ENCODE measurements at regions not wholly inside any gene's neighbourhood (a gene's known extent, or its start where the extent isn't known, plus 50 kb on each side); places are given as distances from the start of the nearest gene placed in this dataset.

GRCh38 chr6:113610377-113610988 lies 246.7 kb upstream of the MARCKS start:
- DNase-seq (ENCODE audit: low read depth, low spot score) = peak; percentile 87
- Histone ChIP-seq H3K9ac (ENCODE audit: insufficient read length) (no peak overlapping the region), H3K36me3 (ENCODE audit: insufficient read depth, low read length) (no peaks in the 10 kb centered on the region), H3K27ac (peak overlapping the region; percentile 69), H3K4me3 (peak overlapping the region; percentile 31), H3K9me3 (ENCODE audit: low read depth, low read length) (peaks cover 4% of the 10 kb centered on the region; the same call in 1 of the 2 replicates)
- TF ChIP-seq POLR2AphosphoS5 (IDR thresholded peaks at IDR 0.05; ENCODE audit: borderline replicate concordance, low read depth, low read length) = peak; percentile 55; the same call in 1 of the 2 replicates
- TF ChIP-seq EZH2 (IDR thresholded peaks at IDR 0.05) = no peak

DNA sequence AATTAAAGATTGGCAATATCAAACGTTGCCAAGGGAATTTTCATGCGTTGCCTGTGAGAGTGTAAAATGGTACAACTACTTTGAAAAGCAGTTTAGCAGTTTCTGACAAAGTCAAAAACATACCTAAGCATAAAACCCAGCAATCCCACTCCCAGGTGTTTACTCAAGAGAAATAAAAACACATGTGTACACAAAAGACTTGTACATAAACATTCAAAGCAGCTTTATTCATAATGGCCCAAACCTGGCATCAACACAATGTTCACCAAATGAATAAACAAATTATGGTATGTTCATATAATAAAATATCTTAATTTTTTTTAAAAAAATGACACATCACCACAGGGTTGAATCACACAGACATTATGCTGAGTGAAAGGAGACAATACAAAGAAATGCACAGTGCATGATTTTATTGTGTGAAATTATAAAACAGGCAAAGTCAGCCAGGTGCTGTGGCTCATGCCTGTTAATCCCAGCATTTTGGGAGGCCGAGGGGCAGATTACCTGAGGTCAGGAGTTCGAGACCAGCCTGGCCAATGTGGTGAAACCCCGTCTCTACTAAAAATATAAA lies 240.4 kb upstream of the MARCKS start:
- Histone ChIP-seq H3K27ac (no peak overlapping the region), H3K9me3 (ENCODE audit: low read depth, low read length) (no peaks in the 10 kb centered on the region), H3K36me3 (ENCODE audit: insufficient read depth, low read length) (no peaks in the 10 kb centered on the region), H3K9ac (ENCODE audit: insufficient read length) (no peak overlapping the region), H3K4me3 (no peak overlapping the region)
- no peak for DNase-seq (ENCODE audit: low read depth, low spot score)
- TF ChIP-seq FOXP2 (optimal IDR thresholded peaks at IDR 0.05; ENCODE audit: control extremely low read depth, extremely low read length, insufficient read depth) = no peak
- TF ChIP-seq EZH2 (IDR thresholded peaks at IDR 0.05) = no peak
- no peak for TF ChIP-seq POLR2AphosphoS5 (IDR thresholded peaks at IDR 0.05; ENCODE audit: borderline replicate concordance, low read depth, low read length)

DNA sequence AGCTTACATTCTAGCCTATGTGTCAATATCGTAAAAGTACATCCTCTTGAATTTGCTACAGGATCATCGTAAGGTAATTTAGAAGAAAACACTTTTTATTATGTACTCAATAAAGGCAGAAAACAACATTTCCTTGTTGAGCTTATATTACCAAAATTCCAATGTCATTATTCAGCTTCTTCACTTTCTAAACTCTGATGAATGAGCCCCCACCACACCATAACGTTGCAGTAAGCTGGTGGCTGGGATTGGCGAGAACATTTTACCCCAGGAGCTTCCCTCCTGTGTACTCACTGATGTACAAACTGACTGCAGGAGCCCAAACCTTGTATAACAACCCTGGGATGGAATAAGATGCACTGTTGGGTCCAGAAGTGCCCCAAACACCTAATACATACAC lies 238.1 kb upstream of the MARCKS start:
- no peak for TF ChIP-seq EZH2 (IDR thresholded peaks at IDR 0.05)
- no peak for TF ChIP-seq FOXP2 (optimal IDR thresholded peaks at IDR 0.05; ENCODE audit: control extremely low read depth, extremely low read length, insufficient read depth)
- DNase-seq (ENCODE audit: low read depth, low spot score) = no peak
- H3K36me3 ChIP-seq (ENCODE audit: insufficient read depth, low read length) = no peaks in the 10 kb centered on the region
- H3K9me3 ChIP-seq (ENCODE audit: low read depth, low read length) = no peaks in the 10 kb centered on the region
- no peak overlapping the region for H3K27ac ChIP-seq
- H3K9ac ChIP-seq (ENCODE audit: insufficient read length) = no peak overlapping the region
- no peak overlapping the region for H3K4me3 ChIP-seq

DNA sequence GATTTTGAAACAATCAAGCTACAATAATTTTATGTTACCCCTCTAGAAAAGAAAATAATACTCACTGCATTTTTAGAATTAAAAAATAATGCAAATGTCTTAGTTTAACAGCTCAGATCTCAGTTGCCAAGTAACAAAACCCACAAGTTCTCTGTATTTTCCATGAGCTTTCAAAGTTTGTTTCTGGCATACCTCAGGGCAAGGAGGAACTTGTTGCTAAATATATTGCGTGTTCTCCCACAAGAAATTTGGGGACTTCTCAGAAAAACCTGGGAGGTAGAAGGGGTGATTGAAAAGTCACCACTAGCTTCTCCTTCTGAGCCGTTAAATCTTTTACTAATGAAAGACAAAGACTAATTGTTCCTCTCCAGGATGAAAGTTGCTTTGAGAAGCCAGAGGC lies 236.8 kb upstream of the MARCKS start:
- Histone ChIP-seq H3K9ac (ENCODE audit: insufficient read length) (no peak overlapping the region), H3K9me3 (ENCODE audit: low read depth, low read length) (no peaks in the 10 kb centered on the region), H3K4me3 (no peak overlapping the region), H3K27ac (no peak overlapping the region), H3K36me3 (ENCODE audit: insufficient read depth, low read length) (no peaks in the 10 kb centered on the region)
- no peak for DNase-seq (ENCODE audit: low read depth, low spot score)
- TF ChIP-seq EZH2 (IDR thresholded peaks at IDR 0.05) = no peak

GRCh38 chr6:113622254-113622653 lies 234.9 kb upstream of the MARCKS start:
- DNase-seq (ENCODE audit: low read depth, low spot score) = no peak
- no peak overlapping the region for H3K9ac ChIP-seq (ENCODE audit: insufficient read length)
- TF ChIP-seq POLR2AphosphoS5 (IDR thresholded peaks at IDR 0.05; ENCODE audit: borderline replicate concordance, low read depth, low read length) (no peak), FOXP2 (optimal IDR thresholded peaks at IDR 0.05; ENCODE audit: control extremely low read depth, extremely low read length, insufficient read depth) (no peak), EZH2 (IDR thresholded peaks at IDR 0.05) (no peak)
- no peaks in the 10 kb centered on the region for H3K9me3 ChIP-seq (ENCODE audit: low read depth, low read length)
- no peak overlapping the region for H3K4me3 ChIP-seq
- H3K36me3 ChIP-seq (ENCODE audit: insufficient read depth, low read length) = no peaks in the 10 kb centered on the region
- no peak overlapping the region for H3K27ac ChIP-seq

DNA sequence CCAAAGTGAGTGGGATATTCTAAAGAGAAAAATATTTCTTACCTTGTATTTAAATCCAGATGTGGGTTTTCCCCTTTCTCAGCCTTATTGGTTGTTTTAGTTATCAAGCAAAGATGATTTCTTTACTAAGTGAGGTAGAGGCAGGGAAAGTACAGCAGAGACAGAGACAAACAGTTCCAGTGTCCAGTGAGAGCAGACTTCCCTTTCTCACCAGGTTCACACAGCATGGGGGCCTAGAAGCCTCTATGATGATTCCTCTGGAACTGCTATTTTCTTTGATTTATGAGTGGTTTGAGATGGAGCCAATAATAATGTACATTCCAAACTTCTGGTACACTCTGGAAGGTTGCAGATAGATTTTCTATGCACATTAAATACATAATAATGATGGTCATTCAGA lies 234.0 kb upstream of the MARCKS start:
- no peak overlapping the region for H3K4me3 ChIP-seq
- DNase-seq (ENCODE audit: low read depth, low spot score) = no peak
- no peaks in the 10 kb centered on the region for H3K36me3 ChIP-seq (ENCODE audit: insufficient read depth, low read length)
- H3K9ac ChIP-seq (ENCODE audit: insufficient read length) = no peak overlapping the region
- TF ChIP-seq POLR2AphosphoS5 (IDR thresholded peaks at IDR 0.05; ENCODE audit: borderline replicate concordance, low read depth, low read length) (no peak), EZH2 (IDR thresholded peaks at IDR 0.05) (no peak), FOXP2 (optimal IDR thresholded peaks at IDR 0.05; ENCODE audit: control extremely low read depth, extremely low read length, insufficient read depth) (no peak)
- no peak overlapping the region for H3K27ac ChIP-seq
- no peaks in the 10 kb centered on the region for H3K9me3 ChIP-seq (ENCODE audit: low read depth, low read length)

GRCh38 chr6:113625850-113626249 lies 231.3 kb upstream of the MARCKS start:
- Histone ChIP-seq H3K9ac (ENCODE audit: insufficient read length) (no peak overlapping the region), H3K4me3 (no peak overlapping the region), H3K36me3 (ENCODE audit: insufficient read depth, low read length) (no peaks in the 10 kb centered on the region), H3K9me3 (ENCODE audit: low read depth, low read length) (no peaks in the 10 kb centered on the region), H3K27ac (no peak overlapping the region)
- DNase-seq (ENCODE audit: low read depth, low spot score) = no peak
- TF ChIP-seq EZH2 (IDR thresholded peaks at IDR 0.05) = no peak
- TF ChIP-seq POLR2AphosphoS5 (IDR thresholded peaks at IDR 0.05; ENCODE audit: borderline replicate concordance, low read depth, low read length) = no peak
- no peak for TF ChIP-seq FOXP2 (optimal IDR thresholded peaks at IDR 0.05; ENCODE audit: control extremely low read depth, extremely low read length, insufficient read depth)

GRCh38 chr6:113626475-113626874 lies 230.7 kb upstream of the MARCKS start:
- H3K9ac ChIP-seq (ENCODE audit: insufficient read length) = no peak overlapping the region
- H3K9me3 ChIP-seq (ENCODE audit: low read depth, low read length) = no peaks in the 10 kb centered on the region
- no peaks in the 10 kb centered on the region for H3K36me3 ChIP-seq (ENCODE audit: insufficient read depth, low read length)
- no peak overlapping the region for H3K4me3 ChIP-seq
- no peak for DNase-seq (ENCODE audit: low read depth, low spot score)
- TF ChIP-seq EZH2 (IDR thresholded peaks at IDR 0.05) = no peak
- TF ChIP-seq FOXP2 (optimal IDR thresholded peaks at IDR 0.05; ENCODE audit: control extremely low read depth, extremely low read length, insufficient read depth) = no peak
- no peak for TF ChIP-seq POLR2AphosphoS5 (IDR thresholded peaks at IDR 0.05; ENCODE audit: borderline replicate concordance, low read depth, low read length)
- H3K27ac ChIP-seq = no peak overlapping the region

DNA sequence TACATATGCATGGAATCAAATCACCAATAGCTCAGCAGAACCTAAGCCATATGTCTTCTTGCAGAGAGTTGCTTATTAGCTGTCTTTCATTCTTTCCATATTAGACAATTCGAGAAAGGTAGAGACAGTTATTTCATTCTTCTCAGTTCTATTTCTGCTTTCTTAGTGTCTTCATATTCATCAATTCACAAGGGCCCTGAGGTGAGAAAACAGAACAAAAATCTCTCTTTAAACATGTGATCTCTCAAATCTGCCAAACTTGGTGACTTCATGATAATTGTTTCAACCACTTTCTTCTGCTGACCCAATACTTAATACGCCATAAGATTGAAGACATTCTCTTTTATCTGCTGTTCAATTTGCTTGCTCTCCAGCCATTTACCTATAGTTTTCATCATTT lies 229.7 kb upstream of the MARCKS start:
- Histone ChIP-seq H3K4me3 (no peak overlapping the region), H3K9me3 (ENCODE audit: low read depth, low read length) (no peaks in the 10 kb centered on the region), H3K9ac (ENCODE audit: insufficient read length) (no peak overlapping the region), H3K36me3 (ENCODE audit: insufficient read depth, low read length) (no peaks in the 10 kb centered on the region), H3K27ac (no peak overlapping the region)
- no peak for DNase-seq (ENCODE audit: low read depth, low spot score)
- no peak for TF ChIP-seq FOXP2 (optimal IDR thresholded peaks at IDR 0.05; ENCODE audit: control extremely low read depth, extremely low read length, insufficient read depth)
- TF ChIP-seq POLR2AphosphoS5 (IDR thresholded peaks at IDR 0.05; ENCODE audit: borderline replicate concordance, low read depth, low read length) = no peak
- no peak for TF ChIP-seq EZH2 (IDR thresholded peaks at IDR 0.05)

All from SK-N-MC (cell line).